ENCODE measurements at regions not wholly inside any gene's neighbourhood (a gene's known extent, or its start where the extent isn't known, plus 50 kb on each side); places are given as distances from the start of the nearest gene placed in this dataset.

DNA sequence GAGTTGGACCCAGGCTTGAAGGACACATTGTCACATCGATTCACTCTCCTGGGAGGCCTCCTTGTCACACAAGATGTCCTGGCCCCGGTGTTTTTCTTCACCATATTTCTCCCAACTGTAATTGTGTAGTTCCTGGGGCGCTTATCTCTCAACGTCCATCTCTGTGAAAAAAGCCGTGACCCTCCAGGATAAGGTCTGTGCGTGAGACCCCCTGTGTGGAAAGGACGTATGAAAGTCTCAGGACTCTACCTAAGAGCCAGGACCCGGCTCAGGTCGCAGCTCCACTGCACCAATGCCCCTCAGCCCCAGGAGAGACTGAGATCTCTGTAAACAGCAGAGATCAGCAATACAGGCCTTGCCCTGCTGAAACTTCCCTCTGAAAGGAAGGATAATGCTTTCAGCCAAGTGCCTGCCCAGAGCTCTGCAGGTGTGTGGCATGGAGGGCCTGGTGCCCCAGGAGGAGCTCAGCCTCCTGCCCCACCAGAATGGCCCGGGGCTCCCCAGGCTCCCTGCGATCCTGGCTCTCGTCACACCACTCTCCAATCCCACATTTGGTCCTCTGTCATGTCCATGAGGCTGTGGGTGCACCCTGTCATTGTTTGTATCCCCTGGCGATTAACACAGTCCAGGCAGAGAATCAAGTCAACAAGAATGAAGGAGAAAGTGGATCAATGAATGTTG is 119.2 kb upstream of the TMEM45B start:
- no peaks in the 10 kb centered on the region for H3K79me2 ChIP-seq (ENCODE audit: insufficient read depth, low read length)
- H3K36me3 ChIP-seq (ENCODE audit: control insufficient read depth in 1 of 2, insufficient read depth in 2 of 2, low read length in 2 of 2): no peaks in the 10 kb centered on the region
- H3K9ac ChIP-seq (ENCODE audit: low read length): no peak overlapping the region
- H3K27ac ChIP-seq (ENCODE audit: low read depth, low read length): no peak overlapping the region
- DNase-seq (ENCODE audit: low read depth, low spot score): no peak
- no peak for ATAC-seq
- H4K20me1 ChIP-seq (ENCODE audit: insufficient read depth): no peaks in the 10 kb centered on the region
- intact Hi-C loops (cut with micrococcal nuclease): loop anchor here (1.0 to 5.0 kb wide), 3 partner anchors 320 to 580 kb away; no protein-coding TSS in a partner anchor
- H3K4me3 ChIP-seq (replicated peaks in 1 of 2; ENCODE audit: low read depth in 1 of 2, low read length in 2 of 2): no peak overlapping the region
- no peak overlapping the region for H2AFZ ChIP-seq (ENCODE audit: low read depth, low read length, poor library complexity, severe bottlenecking)
- H3K9me3 ChIP-seq (ENCODE audit: control insufficient read depth in 1 of 2, insufficient read depth in 1 of 2, low read depth in 1 of 2, low read length in 2 of 2): no peaks in the 10 kb centered on the region
- no peak for TF ChIP-seq ZNF274 (IDR thresholded peaks at IDR 0.05; ENCODE audit: low read depth, low read length)
- TF ChIP-seq EZH2 (IDR thresholded peaks at IDR 0.05): no peak
- TF ChIP-seq TCF7L2 (IDR thresholded peaks at IDR 0.05; ENCODE audit: borderline replicate concordance, extremely low read depth, insufficient read depth, insufficient read length): no peak
- no peak for TF ChIP-seq POLR2A (IDR thresholded peaks at IDR 0.05; ENCODE audit: borderline replicate concordance, extremely low read depth, insufficient read depth, insufficient read length)
- TF ChIP-seq SP1 (IDR thresholded peaks at IDR 0.05; ENCODE audit: low read depth): no peak
- TF ChIP-seq CBX3 (IDR thresholded peaks at IDR 0.05; ENCODE audit: low read depth): no peak
- no peak for TF ChIP-seq ZFX (IDR thresholded peaks at IDR 0.05)
- no peak for TF ChIP-seq YY1 (IDR thresholded peaks at IDR 0.05; ENCODE audit: extremely low read depth, insufficient replicate concordance, low read depth, low read length)
- TF ChIP-seq POLR2AphosphoS5 (IDR thresholded peaks at IDR 0.05; ENCODE audit: low read depth, low read length): no peak
- TF ChIP-seq EZH2phosphoT487 (IDR thresholded peaks at IDR 0.05; ENCODE audit: borderline replicate concordance): no peak
- H3K4me2 ChIP-seq (ENCODE audit: low read length): no peak overlapping the region
- no TSS peak for BruUV-seq (replicated peaks)
- H3K9me2 ChIP-seq (ENCODE audit: insufficient read depth): no peaks in the 10 kb centered on the region
- H3K27me3 ChIP-seq (ENCODE audit: insufficient read depth, low read length): no peaks in the 10 kb centered on the region
- ChIA-PET RAD21 (ENCODE audit: low non-redundant PET in 1 of 2, low total read pairs in 2 of 2, uncharacterized antibody in 2 of 2, unreplicated experiment in 2 of 2) (no interaction called here), CTCF (interaction anchor here (0.8 to 1.6 kb wide), 3 partner anchors 57 to 332 kb away, joined by 3 to 5 read pairs (median 4); partner anchors contain the start of gene BARX2), POLR2A (no interaction called here)
- H3K4me1 ChIP-seq (ENCODE audit: control insufficient read depth in 1 of 2, insufficient read depth in 2 of 2, low read length in 2 of 2): peaks cover 0 to 5% of the 10 kb centered on the region in 2 experiments; a peak in 1 of 4 replicates

DNA sequence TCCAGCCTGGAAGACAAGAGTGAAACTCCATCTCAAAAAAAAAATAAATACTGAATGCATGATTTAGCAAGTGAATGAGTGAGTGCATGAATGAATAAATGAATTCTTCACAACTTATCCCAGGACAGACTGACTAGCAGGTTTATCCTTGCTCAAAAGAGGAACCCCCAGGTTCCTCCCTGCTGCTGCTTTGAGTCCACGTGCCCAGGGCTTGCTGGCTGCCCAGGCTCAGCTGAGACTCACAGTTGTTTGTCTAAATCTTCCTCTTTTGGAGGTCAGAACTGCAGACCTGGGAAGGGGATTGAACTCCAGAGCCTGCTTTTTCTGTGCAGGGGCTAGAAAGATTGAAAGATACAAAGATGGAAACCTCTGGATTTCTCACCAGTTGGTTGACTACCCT is 117.4 kb upstream of the TMEM45B start:
- no peaks in the 10 kb centered on the region for H3K9me3 ChIP-seq (ENCODE audit: control insufficient read depth in 1 of 2, insufficient read depth in 1 of 2, low read depth in 1 of 2, low read length in 2 of 2)
- no peak overlapping the region for H3K9ac ChIP-seq (ENCODE audit: low read length)
- H3K27me3 ChIP-seq (ENCODE audit: insufficient read depth, low read length): no peaks in the 10 kb centered on the region
- H4K20me1 ChIP-seq (ENCODE audit: insufficient read depth): no peaks in the 10 kb centered on the region
- ATAC-seq: no peak
- POLR2A ChIA-PET: no interaction called here
- RAD21 ChIA-PET (ENCODE audit: low non-redundant PET in 1 of 2, low total read pairs in 2 of 2, uncharacterized antibody in 2 of 2, unreplicated experiment in 2 of 2): no interaction called here
- no peak overlapping the region for H3K4me3 ChIP-seq (replicated peaks in 1 of 2; ENCODE audit: low read depth in 1 of 2, low read length in 2 of 2)
- H3K9me2 ChIP-seq (ENCODE audit: insufficient read depth): no peaks in the 10 kb centered on the region
- H3K4me2 ChIP-seq (ENCODE audit: low read length): no peak overlapping the region
- no peak for DNase-seq (ENCODE audit: low read depth, low spot score)
- intact Hi-C loops (cut with micrococcal nuclease): loop anchor here (5.0 kb wide), 1 partner anchor 336 kb away; no protein-coding TSS in a partner anchor
- H2AFZ ChIP-seq (ENCODE audit: low read depth, low read length, poor library complexity, severe bottlenecking): no peak overlapping the region
- H3K36me3 ChIP-seq (ENCODE audit: control insufficient read depth in 1 of 2, insufficient read depth in 2 of 2, low read length in 2 of 2): no peaks in the 10 kb centered on the region
- no peaks in the 10 kb centered on the region for H3K79me2 ChIP-seq (ENCODE audit: insufficient read depth, low read length)
- peaks cover 0 to 5% of the 10 kb centered on the region in 2 experiments; a peak in 1 of 4 replicates for H3K4me1 ChIP-seq (ENCODE audit: control insufficient read depth in 1 of 2, insufficient read depth in 2 of 2, low read length in 2 of 2)
- BruUV-seq (replicated peaks): no TSS peak
- CTCF ChIA-PET: interaction anchor here (1.0 to 1.6 kb wide), 2 partner anchors 52 to 323 kb away, joined by 3 to 4 read pairs; no protein-coding TSS in a partner anchor
- no peak overlapping the region for H3K27ac ChIP-seq (ENCODE audit: low read depth, low read length)
- TF ChIP-seq JUND (IDR thresholded peaks at IDR 0.05) (no peak), ZFX (IDR thresholded peaks at IDR 0.05) (no peak), SIN3A (IDR thresholded peaks at IDR 0.05; ENCODE audit: low read depth) (no peak), FOSL1 (IDR thresholded peaks at IDR 0.05; ENCODE audit: low read depth) (no peak), EZH2phosphoT487 (IDR thresholded peaks at IDR 0.05; ENCODE audit: borderline replicate concordance) (no peak), POLR2AphosphoS5 (IDR thresholded peaks at IDR 0.05; ENCODE audit: low read depth, low read length) (no peak), EZH2 (IDR thresholded peaks at IDR 0.05) (no peak), POLR2A (IDR thresholded peaks at IDR 0.05; ENCODE audit: borderline replicate concordance, extremely low read depth, insufficient read depth, insufficient read length) (no peak)
- TF ChIP-seq, protein P1, sequence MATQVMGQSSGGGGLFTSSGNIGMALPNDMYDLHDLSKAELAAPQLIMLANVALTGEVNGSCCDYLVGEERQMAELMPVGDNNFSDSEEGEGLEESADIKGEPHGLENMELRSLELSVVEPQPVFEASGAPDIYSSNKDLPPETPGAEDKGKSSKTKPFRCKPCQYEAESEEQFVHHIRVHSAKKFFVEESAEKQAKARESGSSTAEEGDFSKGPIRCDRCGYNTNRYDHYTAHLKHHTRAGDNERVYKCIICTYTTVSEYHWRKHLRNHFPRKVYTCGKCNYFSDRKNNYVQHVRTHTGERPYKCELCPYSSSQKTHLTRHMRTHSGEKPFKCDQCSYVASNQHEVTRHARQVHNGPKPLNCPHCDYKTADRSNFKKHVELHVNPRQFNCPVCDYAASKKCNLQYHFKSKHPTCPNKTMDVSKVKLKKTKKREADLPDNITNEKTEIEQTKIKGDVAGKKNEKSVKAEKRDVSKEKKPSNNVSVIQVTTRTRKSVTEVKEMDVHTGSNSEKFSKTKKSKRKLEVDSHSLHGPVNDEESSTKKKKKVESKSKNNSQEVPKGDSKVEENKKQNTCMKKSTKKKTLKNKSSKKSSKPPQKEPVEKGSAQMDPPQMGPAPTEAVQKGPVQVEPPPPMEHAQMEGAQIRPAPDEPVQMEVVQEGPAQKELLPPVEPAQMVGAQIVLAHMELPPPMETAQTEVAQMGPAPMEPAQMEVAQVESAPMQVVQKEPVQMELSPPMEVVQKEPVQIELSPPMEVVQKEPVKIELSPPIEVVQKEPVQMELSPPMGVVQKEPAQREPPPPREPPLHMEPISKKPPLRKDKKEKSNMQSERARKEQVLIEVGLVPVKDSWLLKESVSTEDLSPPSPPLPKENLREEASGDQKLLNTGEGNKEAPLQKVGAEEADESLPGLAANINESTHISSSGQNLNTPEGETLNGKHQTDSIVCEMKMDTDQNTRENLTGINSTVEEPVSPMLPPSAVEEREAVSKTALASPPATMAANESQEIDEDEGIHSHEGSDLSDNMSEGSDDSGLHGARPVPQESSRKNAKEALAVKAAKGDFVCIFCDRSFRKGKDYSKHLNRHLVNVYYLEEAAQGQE (IDR thresholded peaks at IDR 0.05; ENCODE audit: low read depth): no peak
- TF ChIP-seq, protein P2, sequence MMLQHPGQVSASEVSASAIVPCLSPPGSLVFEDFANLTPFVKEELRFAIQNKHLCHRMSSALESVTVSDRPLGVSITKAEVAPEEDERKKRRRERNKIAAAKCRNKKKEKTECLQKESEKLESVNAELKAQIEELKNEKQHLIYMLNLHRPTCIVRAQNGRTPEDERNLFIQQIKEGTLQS (IDR thresholded peaks at IDR 0.05): no peak

All from HCT116 (cell line).